AG20443 (cell line): ENCODE measurements at regions not wholly inside any gene's neighbourhood (a gene's known extent, or its start where the extent isn't known, plus 50 kb on each side); places are given as distances from the start of the nearest gene placed in this dataset.

Source experiments
- DNase-seq: peaks from one replicate; pipeline ENCODE4 v3.0.0; 2012; ENCODE audit warnings: low spot score, mixed read lengths

- no peak for DNase-seq
Observed at GRCh38 chr7:156156734-156157408, 344.6 kb upstream of the SHH start.

- no peak for DNase-seq
Observed at GRCh38 chr7:156155988-156156733, 343.9 kb upstream of the SHH start.

DNA sequence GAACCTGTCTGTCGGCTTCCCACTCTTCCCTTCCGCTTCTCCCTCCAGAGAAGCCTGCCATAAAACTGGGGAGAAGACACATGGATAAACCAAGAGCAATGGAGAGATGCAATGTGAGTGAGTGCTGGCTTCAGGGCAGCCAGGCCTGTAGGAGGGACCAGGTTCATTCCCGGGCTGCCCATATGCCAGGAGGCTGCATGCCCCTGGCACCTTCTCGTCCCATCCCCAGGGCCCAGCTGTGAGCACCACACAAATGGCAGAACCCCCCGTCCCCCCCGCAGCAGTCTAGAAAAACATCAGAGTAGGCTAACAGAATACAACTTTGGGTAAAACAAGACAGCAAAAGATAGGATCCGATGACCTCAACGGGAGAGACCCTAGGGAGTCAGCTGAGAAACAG lies 341.3 kb upstream of the SHH start:
- DNase-seq, result no peak

GRCh38 chr7:156152390-156152789 lies 340.1 kb upstream of the SHH start:
- DNase-seq, result no peak

DNA sequence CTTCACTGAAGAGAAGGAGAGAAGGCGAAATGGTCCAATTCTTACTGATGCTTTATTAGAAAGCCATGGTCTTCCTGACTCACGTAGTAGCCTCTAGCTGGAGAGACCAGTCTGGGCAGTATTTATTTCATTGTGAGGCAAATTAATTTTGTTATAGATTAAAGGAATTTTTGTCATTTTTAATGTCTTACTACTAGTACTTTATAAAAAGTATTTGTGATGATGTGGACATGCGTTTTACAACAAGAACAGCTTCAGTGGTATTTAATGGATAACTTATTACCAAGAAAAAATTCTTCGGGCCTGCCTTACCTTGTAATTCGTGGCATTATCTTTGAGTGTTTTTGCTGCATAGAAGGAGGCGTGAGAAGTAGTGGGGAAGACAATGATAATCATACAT lies 339.4 kb upstream of the SHH start:
- no peak for DNase-seq

DNA sequence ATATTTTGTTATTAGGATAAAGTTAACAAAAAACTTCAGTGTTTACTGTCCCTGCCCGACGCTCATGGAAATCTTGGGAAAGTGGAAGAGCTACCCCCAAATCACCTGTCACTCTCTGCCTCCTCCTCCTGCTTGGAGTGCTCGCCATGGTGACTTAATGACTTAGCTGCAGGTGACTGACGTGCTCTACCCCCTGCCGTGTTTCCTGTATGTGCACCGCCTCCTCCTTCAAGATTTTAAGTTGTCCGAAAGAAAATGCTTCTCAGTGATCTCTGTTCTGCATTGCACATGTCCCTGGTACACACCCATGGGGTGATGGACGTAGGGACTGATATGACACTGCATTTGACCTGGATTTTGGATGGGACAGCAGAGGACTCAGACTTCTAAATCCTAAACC lies 338.8 kb upstream of the SHH start:
- DNase-seq, result no peak

- DNase-seq, result no peak
Observed at GRCh38 chr7:156148995-156149394, 336.7 kb upstream of the SHH start.

GRCh38 chr7:156148547-156148946 lies 336.3 kb upstream of the SHH start:
- no peak for DNase-seq

DNA sequence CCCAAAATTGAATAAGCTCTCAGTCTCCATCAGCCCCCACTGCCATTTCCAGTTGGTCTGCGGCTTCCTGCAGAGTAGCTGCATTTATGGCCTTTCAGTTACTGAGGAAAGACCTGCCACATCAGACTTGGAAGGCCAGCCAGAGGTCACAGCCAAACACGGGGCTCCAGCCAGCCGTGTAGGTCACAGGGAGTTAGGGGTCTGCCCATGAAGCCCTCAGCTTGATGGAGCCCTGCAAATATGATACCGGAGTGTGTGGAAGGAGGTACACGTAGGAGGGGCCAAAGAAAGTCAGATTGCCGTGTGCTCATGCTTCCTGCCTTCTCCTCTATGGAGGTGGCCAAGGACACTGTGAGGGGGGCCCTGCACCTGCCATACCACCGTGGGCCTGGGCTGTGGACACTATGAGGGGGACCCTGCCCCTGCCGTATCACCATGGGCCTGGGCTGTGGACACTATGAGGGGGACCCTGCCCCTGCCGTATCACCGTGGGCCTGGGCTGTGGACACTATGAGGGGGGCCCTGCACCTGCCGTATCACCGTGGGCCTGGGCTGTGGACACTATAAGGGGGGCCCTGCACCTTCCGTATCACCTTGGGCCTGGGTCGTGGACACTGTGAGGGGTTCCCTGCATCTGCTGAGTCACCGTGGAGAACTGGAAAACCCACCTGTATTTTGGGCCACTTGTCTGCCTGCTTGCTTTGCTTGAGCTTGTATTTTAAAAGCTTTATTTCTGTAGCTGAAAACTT lies 335.7 kb upstream of the SHH start:
- no peak for DNase-seq

DNA sequence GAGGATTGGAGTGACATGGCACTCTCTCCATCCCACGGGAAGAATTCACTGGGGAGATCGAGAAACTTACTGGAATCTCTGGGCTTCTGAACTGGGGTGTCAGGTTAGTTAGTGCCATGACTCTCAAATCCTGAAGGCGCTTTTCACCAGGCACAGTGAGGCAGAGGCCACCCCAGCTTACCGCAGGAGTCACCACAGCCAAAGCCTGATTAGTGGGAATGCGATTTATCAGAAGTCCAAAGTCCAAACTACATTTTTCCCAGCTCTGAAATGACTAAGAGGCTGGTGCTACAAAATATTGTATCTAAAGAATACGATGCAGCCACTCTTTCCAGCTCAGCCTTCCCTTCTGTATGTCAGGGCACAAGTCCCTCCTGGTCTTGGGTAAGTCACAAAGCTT lies 334.8 kb upstream of the SHH start:
- no peak for DNase-seq

GRCh38 chr7:156145996-156146395 lies 333.7 kb upstream of the SHH start:
- DNase-seq, result no peak

GRCh38 chr7:156145184-156145583 lies 332.9 kb upstream of the SHH start:
- DNase-seq, result no peak

DNA sequence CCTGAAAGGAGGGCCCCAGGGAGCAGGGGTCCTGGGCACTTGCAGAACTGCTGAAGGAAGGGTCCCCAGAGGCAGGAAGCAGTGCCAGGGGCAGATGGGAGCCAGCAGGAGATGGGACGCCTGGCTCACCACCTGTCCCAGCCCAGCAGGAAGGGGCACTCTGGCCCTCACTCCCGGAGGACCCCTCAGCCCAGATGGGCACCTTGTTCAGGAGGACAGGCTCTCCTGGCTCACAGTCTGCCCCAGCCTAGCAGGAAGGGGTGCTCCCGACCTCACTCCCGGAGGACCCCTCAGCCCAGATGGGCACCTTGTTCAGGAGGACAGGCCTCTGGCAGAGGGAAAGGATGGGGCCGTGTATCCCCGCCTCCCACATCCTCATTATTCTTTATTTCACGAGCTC lies 331.4 kb upstream of the SHH start:
- DNase-seq, result no peak

DNA sequence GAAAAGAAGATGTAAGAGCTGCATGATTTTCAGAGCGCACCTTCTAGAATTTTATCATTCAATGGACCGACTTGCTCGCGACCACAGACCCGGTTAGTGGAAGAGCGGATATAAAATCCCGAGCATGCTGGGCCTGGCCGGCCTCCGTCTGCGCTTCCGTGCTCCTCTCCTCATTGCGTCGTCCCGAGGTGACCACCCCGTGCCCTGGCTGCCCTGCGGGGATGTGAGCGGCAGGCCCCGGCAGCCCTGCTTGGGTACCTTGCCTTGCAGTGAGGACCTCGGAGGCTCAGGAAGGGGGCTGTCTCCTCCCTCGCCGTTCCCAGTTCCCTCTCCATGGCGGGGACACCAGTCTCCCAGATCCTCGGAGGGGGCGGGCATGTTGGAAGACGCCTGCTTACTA lies 330.9 kb upstream of the SHH start:
- DNase-seq, result no peak

GRCh38 chr7:156141941-156142340 lies 329.7 kb upstream of the SHH start:
- DNase-seq, result no peak

- DNase-seq, result no peak
Observed at GRCh38 chr7:156140896-156141295, 328.6 kb upstream of the SHH start.

DNA sequence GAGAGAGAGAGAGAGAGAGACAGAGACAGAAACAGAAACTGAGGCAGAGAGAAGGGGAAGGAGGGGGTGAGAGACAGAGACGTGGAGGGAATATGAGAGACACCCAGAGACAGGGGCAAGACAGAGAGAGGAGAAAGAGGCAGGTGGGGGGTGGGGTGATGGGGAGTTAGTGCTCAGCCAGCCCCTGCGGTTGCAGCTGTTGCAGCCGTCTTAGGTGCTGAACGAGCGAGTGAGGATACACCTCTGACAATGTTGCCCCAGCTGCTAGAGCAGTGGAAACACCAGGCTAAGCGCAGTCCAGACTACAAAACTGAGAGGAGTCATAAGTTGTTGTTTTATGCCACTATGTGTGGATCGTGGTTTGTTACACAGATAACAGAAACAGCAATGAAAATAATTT lies 328.2 kb upstream of the SHH start:
- no peak for DNase-seq

DNA sequence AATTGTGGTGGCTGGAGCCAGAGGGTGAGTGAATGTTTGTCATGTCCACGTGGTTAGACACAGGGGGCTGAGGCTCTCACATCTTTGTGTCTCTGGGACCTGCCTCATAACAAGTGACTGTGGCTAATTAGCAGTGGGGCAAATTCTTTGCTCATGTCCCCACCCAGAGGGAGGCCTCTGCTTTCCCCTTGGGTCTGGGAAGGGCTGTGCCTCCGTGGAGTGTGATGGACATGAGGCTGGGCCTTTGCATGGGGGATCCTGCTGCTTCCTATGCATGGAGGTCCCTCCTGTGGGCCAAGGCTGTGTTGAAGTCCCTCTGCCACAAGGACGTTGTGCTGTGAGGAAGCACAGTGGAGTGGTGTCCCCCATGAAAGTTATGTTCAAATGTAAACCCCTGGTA lies 327.4 kb upstream of the SHH start:
- no peak for DNase-seq

GRCh38 chr7:156139112-156139511 lies 326.8 kb upstream of the SHH start:
- DNase-seq, result no peak

- no peak for DNase-seq
Observed at GRCh38 chr7:156131881-156132280, 319.6 kb upstream of the SHH start.

DNA sequence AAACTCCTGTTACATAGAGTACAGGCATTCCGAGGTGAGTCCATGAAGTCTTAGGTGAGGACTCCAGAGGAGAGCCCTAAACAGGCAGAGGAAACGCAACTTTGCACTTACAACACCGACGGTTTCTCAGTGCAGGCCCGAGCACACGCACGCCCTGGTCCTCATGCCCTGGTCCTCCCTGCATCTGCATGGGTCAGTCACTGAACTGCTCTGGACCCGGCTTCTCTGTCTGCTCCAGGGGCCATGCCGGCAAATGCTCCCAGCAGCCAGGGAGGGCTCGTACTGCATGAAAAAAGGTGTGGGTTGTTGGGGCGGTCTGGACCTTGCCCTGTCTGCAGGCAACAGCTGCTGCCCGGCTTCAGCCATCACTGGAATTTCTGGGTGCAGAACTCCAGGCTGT lies 317.3 kb upstream of the SHH start:
- DNase-seq, result no peak

- no peak for DNase-seq
Observed at GRCh38 chr7:156128496-156128895, 316.2 kb upstream of the SHH start.
